Stomach smooth muscle (tissue), 2 donors: ENCODE measurements at regions not wholly inside any gene's neighbourhood (a gene's known extent, or its start where the extent isn't known, plus 50 kb on each side); places are given as distances from the start of the nearest gene placed in this dataset.
"Not testable (repeated sequence)": the region's sequence is repeated elsewhere in the genome, so short reads cannot be mapped to it uniquely, and the experiment has no call there.

Experiments
- H3K27ac ChIP-seq: one replicate; pipeline ENCODE4 v1.7.0; 2013; ENCODE audit warnings: mild to moderate bottlenecking, low read length, inconsistent platforms
- H3K27me3 ChIP-seq, 2 donors: one replicate each; pipeline ENCODE4 v1.7.0; 2013; ENCODE audit warnings: low read length in 2 of 2; ENCODE audit not compliant: insufficient read depth in 2 of 2, control insufficient read depth in 1 of 2
- H3K36me3 ChIP-seq, 2 donors: one replicate each; pipeline ENCODE4 v1.7.0; 2013; ENCODE audit warnings: low read length in 2 of 2; ENCODE audit not compliant: control insufficient read depth in 2 of 2, insufficient read depth in 2 of 2
- H3K4me1 ChIP-seq: one replicate; pipeline ENCODE4 v1.7.0; 2013; ENCODE audit warnings: low read length; ENCODE audit not compliant: control insufficient read depth, insufficient read depth
- H3K4me3 ChIP-seq, 2 donors: one replicate each; pipeline ENCODE4 v1.7.0; 2013; ENCODE audit warnings: low read length in 2 of 2
- H3K9ac ChIP-seq, 2 donors: one replicate each; pipeline ENCODE4 v1.7.0; 2013; ENCODE audit warnings: low read length in 2 of 2, mild to moderate bottlenecking in 1 of 2
- H3K9me3 ChIP-seq, 2 donors: one replicate each; pipeline ENCODE4 v1.7.0; 2013; ENCODE audit warnings: low read length in 2 of 2; ENCODE audit not compliant: control insufficient read depth in 2 of 2
- donor health status: healthy.
- donor health status: Pancreatic carcinoma.

GRCh38 chr12:97645726-97646125, 183.1 kb downstream of the RMST start:
- H3K36me3 ChIP-seq = no peaks in the 10 kb centered on the region
- no peaks in the 10 kb centered on the region for H3K27me3 ChIP-seq
- H3K4me1 ChIP-seq = no peaks in the 10 kb centered on the region
- no peak overlapping the region for H3K9ac ChIP-seq
- no peak overlapping the region for H3K4me3 ChIP-seq
- no peak overlapping the region for H3K27ac ChIP-seq
- no peaks in the 10 kb centered on the region for H3K9me3 ChIP-seq

- no peak overlapping the region for H3K9ac ChIP-seq
- no peaks in the 10 kb centered on the region for H3K4me1 ChIP-seq
- no peak overlapping the region for H3K27ac ChIP-seq
- no peak overlapping the region for H3K4me3 ChIP-seq
- H3K36me3 ChIP-seq = no peaks in the 10 kb centered on the region
- H3K9me3 ChIP-seq = no peaks in the 10 kb centered on the region
- no peaks in the 10 kb centered on the region for H3K27me3 ChIP-seq
Measured at GRCh38 chr12:97647142-97647541, 184.5 kb downstream of the RMST start.

GRCh38 chr12:97650242-97650641, 187.6 kb downstream of the RMST start:
- Histone ChIP-seq H3K4me3 (no peak overlapping the region), H3K9ac (no peak overlapping the region), H3K27me3 (no peaks in the 10 kb centered on the region), H3K36me3 (no peaks in the 10 kb centered on the region), H3K27ac (no peak overlapping the region), H3K9me3 (no peaks in the 10 kb centered on the region), H3K4me1 (no peaks in the 10 kb centered on the region)

- not testable (repeated sequence) for H3K36me3 ChIP-seq, H3K4me3 ChIP-seq, H3K27ac ChIP-seq, H3K9ac ChIP-seq, H3K4me1 ChIP-seq, H3K27me3 ChIP-seq, H3K9me3 ChIP-seq
Measured at GRCh38 chr12:97656548-97656947, 193.9 kb downstream of the RMST start.

GRCh38 chr12:97659117-97659880, 196.7 kb downstream of the RMST start:
- Histone ChIP-seq H3K27ac (no peak overlapping the region), H3K9ac (no peak overlapping the region), H3K36me3 (no peaks in the 10 kb centered on the region), H3K9me3 (peaks cover 0 to 4% of the 10 kb centered on the region in 2 donors), H3K4me3 (no peak overlapping the region), H3K27me3 (no peaks in the 10 kb centered on the region), H3K4me1 (no peaks in the 10 kb centered on the region)

GRCh38 chr12:97666263-97666662, 203.7 kb downstream of the RMST start:
- Histone ChIP-seq H3K4me1 (no peaks in the 10 kb centered on the region), H3K9me3 (no peaks in the 10 kb centered on the region), H3K4me3 (no peak overlapping the region), H3K27me3 (no peaks in the 10 kb centered on the region), H3K36me3 (no peaks in the 10 kb centered on the region), H3K9ac (no peak overlapping the region), H3K27ac (no peak overlapping the region)

GRCh38 chr12:97672870-97673269, 210.3 kb downstream of the RMST start:
- no peak overlapping the region for H3K4me3 ChIP-seq
- no peak overlapping the region for H3K9ac ChIP-seq
- H3K4me1 ChIP-seq = no peaks in the 10 kb centered on the region
- H3K27ac ChIP-seq = no peak overlapping the region
- no peaks in the 10 kb centered on the region for H3K27me3 ChIP-seq
- no peaks in the 10 kb centered on the region for H3K36me3 ChIP-seq
- no peaks in the 10 kb centered on the region for H3K9me3 ChIP-seq

GRCh38 chr12:97680751-97681150, 218.1 kb downstream of the RMST start:
- H3K36me3 ChIP-seq = no peaks in the 10 kb centered on the region
- no peak overlapping the region for H3K9ac ChIP-seq
- H3K4me1 ChIP-seq = no peaks in the 10 kb centered on the region
- H3K9me3 ChIP-seq = no peaks in the 10 kb centered on the region
- no peaks in the 10 kb centered on the region for H3K27me3 ChIP-seq
- no peak overlapping the region for H3K27ac ChIP-seq
- no peak overlapping the region for H3K4me3 ChIP-seq

- Histone ChIP-seq H3K9ac (no peak overlapping the region), H3K27ac (no peak overlapping the region), H3K9me3 (no peaks in the 10 kb centered on the region), H3K4me1 (no peaks in the 10 kb centered on the region), H3K27me3 (no peaks in the 10 kb centered on the region), H3K36me3 (no peaks in the 10 kb centered on the region), H3K4me3 (no peak overlapping the region)
Measured at GRCh38 chr12:97681612-97682504, 219.3 kb downstream of the RMST start.

GRCh38 chr12:97685360-97685759, 222.8 kb downstream of the RMST start:
- no peaks in the 10 kb centered on the region for H3K9me3 ChIP-seq
- H3K4me3 ChIP-seq = no peak overlapping the region
- no peaks in the 10 kb centered on the region for H3K27me3 ChIP-seq
- H3K36me3 ChIP-seq = no peaks in the 10 kb centered on the region
- H3K9ac ChIP-seq = no peak overlapping the region
- H3K4me1 ChIP-seq = no peaks in the 10 kb centered on the region
- H3K27ac ChIP-seq = no peak overlapping the region

GRCh38 chr12:97701901-97702300, 239.3 kb downstream of the RMST start:
- no peaks in the 10 kb centered on the region for H3K9me3 ChIP-seq
- H3K4me3 ChIP-seq = no peak overlapping the region
- H3K27ac ChIP-seq = no peak overlapping the region
- no peak overlapping the region for H3K9ac ChIP-seq
- H3K27me3 ChIP-seq = no peaks in the 10 kb centered on the region
- no peaks in the 10 kb centered on the region for H3K36me3 ChIP-seq
- no peaks in the 10 kb centered on the region for H3K4me1 ChIP-seq
